Stimulated activated memory B cell treated with anti-CD40 and anti-IgM and Interleukin-4, amounts not matched to agents 10 μg/mL and 1 μg/mL and 100 μg/mL, for 72 hours (primary cell): ENCODE measurements at regions not wholly inside any gene's neighbourhood (a gene's known extent, or its start where the extent isn't known, plus 50 kb on each side); places are given as distances from the start of the nearest gene placed in this dataset.

Experiments used
- ATAC-seq: fragments of 150-1000 bp; cut with Tn5 transposase; 2 replicates; pipeline ENCODE4 v1.10.0; 2021
- H3K27ac Mint-ChIP-seq: one replicate; pipeline ENCODE4 v1.8.0; 2022; ENCODE audit warnings: mild to moderate bottlenecking, mixed read lengths
- H3K27me3 Mint-ChIP-seq: one replicate; pipeline ENCODE4 v1.8.0; 2022; ENCODE audit warnings: mixed read lengths
- H3K36me3 Mint-ChIP-seq: one replicate; pipeline ENCODE4 v1.8.0; 2022; ENCODE audit warnings: mixed read lengths
- H3K4me1 Mint-ChIP-seq: one replicate; pipeline ENCODE4 v1.8.0; 2022; ENCODE audit warnings: mixed read lengths
- H3K4me3 Mint-ChIP-seq: one replicate; pipeline ENCODE4 v1.8.0; 2022; ENCODE audit warnings: mild to moderate bottlenecking, moderate library complexity, mixed read lengths
- H3K9me3 Mint-ChIP-seq: one replicate; pipeline ENCODE4 v1.8.0; 2022; ENCODE audit warnings: mixed read lengths

DNA sequence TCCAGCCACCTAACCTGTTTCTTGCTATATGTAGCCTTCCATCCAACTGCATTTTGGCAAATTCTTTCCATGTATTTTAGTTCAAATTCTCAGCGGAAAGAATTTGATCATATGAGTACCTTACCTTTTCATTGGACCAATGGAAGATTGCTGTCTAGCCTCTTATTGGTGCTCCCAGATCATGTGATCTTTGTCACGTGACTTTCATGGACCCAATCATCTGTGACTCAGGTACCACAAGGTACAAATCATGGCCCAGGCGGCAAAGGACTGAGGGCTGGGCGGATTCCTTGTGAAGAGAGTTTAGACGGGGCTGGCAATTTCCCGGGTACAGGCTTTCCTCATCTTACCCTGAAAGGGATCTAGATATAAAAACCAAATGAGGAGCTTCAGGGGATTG lies 85.9 kb upstream of the TBX20 start:
- Mint-ChIP-seq H3K36me3 (no peaks in the 10 kb centered on the region), H3K27me3 (peaks cover 8% of the 10 kb centered on the region), H3K4me3 (no peak overlapping the region), H3K9me3 (no peaks in the 10 kb centered on the region), H3K27ac (no peak overlapping the region), H3K4me1 (no peaks in the 10 kb centered on the region)
- ATAC-seq = no peak

DNA sequence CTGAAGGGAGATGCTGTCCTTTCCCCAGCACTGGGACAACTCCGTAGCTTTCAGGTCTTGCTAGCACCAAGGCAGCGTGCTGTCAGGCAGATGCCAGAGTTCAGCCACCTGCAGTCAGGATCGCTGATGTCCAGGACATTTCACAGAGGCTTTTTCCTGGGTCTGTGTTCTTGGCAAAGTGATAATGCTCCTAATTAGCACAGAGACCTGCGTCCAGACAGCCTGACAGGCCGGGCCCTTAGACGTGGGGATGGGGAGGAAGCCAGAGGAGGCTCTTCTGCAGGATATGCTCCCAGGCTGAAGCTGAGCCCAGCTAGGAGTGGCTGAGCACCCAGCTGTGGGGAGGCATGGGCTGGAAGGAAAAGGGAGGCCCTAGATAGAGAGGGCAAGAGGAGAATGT lies 82.5 kb upstream of the TBX20 start:
- Mint-ChIP-seq H3K27me3 (peaks cover 8% of the 10 kb centered on the region), H3K4me3 (no peak overlapping the region), H3K27ac (no peak overlapping the region), H3K36me3 (no peaks in the 10 kb centered on the region), H3K9me3 (no peaks in the 10 kb centered on the region), H3K4me1 (no peaks in the 10 kb centered on the region)
- ATAC-seq = no peak

DNA sequence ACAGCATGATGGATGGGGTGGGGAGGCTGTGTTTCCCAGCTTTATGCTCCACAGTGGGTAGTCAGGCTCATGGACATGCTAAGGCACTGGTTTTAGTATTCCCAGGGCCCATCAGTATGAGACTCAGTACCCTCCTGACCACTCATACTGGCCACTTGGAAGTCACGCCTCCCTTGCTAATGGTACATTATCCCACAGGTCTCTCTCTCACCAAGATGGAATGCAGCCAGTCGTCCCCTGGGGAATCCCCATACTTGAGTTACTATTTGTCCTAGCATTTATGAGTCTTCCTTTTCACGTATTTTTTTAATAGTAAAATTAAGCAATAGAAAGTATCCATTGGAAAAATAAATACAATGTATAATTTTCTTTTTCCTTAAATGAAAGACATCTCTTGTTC lies 80.6 kb upstream of the TBX20 start:
- H3K4me1 Mint-ChIP-seq = no peaks in the 10 kb centered on the region
- no peak for ATAC-seq
- no peaks in the 10 kb centered on the region for H3K9me3 Mint-ChIP-seq
- peaks cover 8% of the 10 kb centered on the region for H3K27me3 Mint-ChIP-seq
- no peak overlapping the region for H3K4me3 Mint-ChIP-seq
- H3K36me3 Mint-ChIP-seq = no peaks in the 10 kb centered on the region
- no peak overlapping the region for H3K27ac Mint-ChIP-seq

DNA sequence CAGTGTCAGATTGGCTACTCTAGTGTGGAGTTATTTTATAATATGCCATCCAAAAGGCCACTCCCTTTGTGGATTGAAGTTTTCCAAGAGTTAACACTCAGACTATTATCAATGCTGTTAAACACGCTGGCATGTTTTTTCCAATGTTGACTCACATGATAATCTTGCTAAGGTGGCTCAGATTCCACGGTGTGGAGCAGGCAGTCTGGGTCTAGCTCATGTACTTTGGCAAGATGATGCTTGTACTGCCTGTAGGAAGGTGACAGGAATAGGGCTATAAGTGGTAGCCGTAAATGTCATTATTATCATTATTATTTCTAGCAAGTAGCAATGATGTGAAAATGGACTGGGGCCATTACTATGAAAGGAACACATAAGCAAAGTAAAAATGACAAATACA lies 79.4 kb upstream of the TBX20 start:
- H3K27ac Mint-ChIP-seq = no peak overlapping the region
- peaks cover 8% of the 10 kb centered on the region for H3K27me3 Mint-ChIP-seq
- H3K4me1 Mint-ChIP-seq = no peaks in the 10 kb centered on the region
- no peaks in the 10 kb centered on the region for H3K36me3 Mint-ChIP-seq
- ATAC-seq = no peak
- H3K4me3 Mint-ChIP-seq = no peak overlapping the region
- H3K9me3 Mint-ChIP-seq = no peaks in the 10 kb centered on the region

DNA sequence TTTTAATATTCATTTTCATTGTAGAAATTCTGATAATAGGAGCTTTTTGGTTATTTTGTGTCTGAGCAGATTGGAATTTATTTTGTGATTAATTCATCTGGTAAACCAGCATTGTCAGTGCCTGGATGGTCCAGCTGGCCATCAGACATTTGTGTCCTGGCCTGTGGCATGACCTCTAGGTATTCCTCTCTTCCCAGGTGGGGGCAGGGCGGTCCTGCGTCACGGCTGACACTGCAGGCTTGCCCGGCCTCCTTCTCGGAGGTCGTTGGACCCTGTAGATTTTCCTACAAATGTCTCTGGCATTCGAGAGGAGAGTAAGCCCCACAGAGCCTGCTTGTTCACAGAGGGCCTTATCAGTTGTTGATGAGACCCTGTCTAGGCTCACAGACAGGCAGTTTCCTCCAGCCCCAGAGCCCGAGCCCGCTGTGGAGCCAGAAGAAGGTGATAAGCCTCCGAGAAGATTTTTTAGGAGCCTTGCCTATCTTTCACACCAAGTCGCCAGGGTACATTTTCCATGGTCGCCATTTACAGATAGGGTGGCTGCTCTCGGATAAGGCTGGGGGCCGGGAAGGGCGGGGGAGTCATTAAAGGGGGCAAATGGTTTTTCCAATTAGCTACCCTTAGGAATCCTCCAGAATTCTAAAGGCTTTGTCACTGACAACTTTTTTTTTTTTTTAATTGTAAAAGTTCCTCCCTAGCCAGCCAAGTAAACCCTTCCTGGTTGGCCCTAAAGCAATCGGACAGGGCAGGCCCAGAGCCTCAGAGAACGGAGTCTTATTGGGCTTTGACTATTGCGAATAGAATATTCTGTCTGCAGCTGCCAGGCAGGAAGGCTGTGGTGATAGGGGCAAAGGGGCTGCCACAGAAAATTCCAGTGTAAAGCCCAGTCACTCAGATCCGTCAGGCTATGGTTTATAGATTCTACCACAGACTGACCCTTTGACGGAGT lies 78.1 kb upstream of the TBX20 start:
- Mint-ChIP-seq H3K27me3 (peaks cover 15% of the 10 kb centered on the region), H3K9me3 (no peaks in the 10 kb centered on the region), H3K4me1 (no peaks in the 10 kb centered on the region), H3K36me3 (no peaks in the 10 kb centered on the region), H3K27ac (no peak overlapping the region), H3K4me3 (no peak overlapping the region)
- ATAC-seq = no peak

DNA sequence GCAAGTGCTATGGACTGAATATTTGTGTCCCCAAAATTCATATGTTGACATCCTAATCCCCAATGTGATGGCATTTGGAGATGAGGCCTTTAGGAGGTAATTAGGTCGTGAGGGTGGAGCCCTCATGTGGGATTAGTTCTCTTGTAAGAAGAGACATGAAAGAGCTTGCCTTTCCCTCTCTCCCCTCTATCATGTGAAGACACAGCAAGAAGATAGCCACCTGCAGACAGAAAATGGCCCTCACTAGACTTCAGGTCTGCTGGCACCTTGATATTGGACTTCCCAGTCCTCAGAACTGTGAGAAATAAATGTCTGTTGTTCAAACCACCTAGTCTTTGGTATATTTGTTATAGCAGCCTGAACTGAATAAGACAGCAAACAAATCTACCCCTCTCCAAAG lies 75.1 kb upstream of the TBX20 start:
- H3K27me3 Mint-ChIP-seq = peaks cover 20% of the 10 kb centered on the region
- no peak for ATAC-seq
- no peaks in the 10 kb centered on the region for H3K36me3 Mint-ChIP-seq
- H3K4me1 Mint-ChIP-seq = no peaks in the 10 kb centered on the region
- no peak overlapping the region for H3K4me3 Mint-ChIP-seq
- no peaks in the 10 kb centered on the region for H3K9me3 Mint-ChIP-seq
- H3K27ac Mint-ChIP-seq = no peak overlapping the region

DNA sequence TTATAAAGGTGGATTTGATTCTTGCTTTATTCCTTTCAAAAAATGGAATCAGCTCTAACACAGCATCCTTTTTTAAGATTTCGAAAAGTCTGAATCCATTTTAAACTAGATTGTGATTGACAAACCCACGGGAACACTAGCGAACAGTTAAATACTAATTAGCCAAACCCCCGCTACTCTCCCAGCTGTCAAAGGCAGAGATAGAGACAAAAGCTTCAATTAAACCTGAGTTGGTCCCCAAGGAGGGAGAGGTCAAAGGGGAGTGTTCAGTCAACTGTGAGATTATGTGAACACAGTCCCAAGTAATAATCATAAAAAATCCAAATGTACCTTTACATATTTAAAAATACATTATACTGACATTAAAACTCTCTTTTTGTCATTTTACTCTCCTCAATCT lies 65.7 kb upstream of the TBX20 start:
- H3K36me3 Mint-ChIP-seq = no peaks in the 10 kb centered on the region

DNA sequence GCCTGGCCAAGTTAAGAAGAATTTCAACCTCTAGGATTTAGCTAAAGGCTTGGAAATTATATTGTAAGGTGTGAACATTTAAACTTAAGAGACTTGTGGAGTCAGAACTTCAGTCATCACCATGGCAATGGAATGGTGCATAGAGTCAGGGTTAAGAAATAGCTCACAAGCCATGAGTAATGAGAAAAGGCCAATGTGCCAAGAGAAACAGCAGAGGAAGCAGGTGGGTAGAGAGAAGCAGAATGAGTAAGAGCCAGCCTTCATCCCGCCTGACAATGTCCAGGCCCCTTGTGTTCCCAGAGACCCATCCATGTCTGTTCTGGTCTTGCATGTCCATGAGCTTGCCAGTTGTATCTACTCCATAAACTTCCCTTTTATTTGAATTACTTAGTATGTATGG lies 62.6 kb upstream of the TBX20 start:
- Mint-ChIP-seq H3K27me3 (peaks cover 7% of the 10 kb centered on the region), H3K4me1 (no peaks in the 10 kb centered on the region), H3K36me3 (no peaks in the 10 kb centered on the region), H3K27ac (no peak overlapping the region), H3K9me3 (no peaks in the 10 kb centered on the region), H3K4me3 (no peak overlapping the region)
- ATAC-seq = no peak

More for the DNA sequence above, 65.7 kb upstream of the TBX20 start:
- no peaks in the 10 kb centered on the region for H3K4me1 Mint-ChIP-seq
- no peak for ATAC-seq
- H3K9me3 Mint-ChIP-seq = peaks cover 3% of the 10 kb centered on the region
- H3K27ac Mint-ChIP-seq = no peak overlapping the region
- H3K27me3 Mint-ChIP-seq = peaks cover 23% of the 10 kb centered on the region
- no peak overlapping the region for H3K4me3 Mint-ChIP-seq

DNA sequence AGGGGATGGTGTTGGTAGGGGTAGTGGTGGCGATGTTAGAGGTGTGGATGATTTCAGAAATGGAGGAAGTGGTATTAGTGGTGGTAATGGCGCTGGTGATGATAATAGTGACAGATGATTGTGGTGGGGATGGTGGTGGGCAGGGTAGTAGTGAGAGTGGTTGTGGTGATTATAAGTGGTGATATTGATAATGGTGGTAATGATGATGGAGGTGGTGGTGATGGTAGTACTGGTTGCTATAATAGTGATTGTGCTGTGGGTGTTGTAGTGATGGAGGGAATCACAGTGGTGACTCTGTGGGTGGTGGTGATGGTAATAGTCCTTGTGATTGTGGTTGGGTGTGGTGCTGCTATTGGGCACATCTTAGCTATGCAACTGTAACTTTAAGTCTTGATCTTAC lies 61.6 kb upstream of the TBX20 start:
- H3K36me3 Mint-ChIP-seq = no peaks in the 10 kb centered on the region
- H3K27me3 Mint-ChIP-seq = peaks cover 7% of the 10 kb centered on the region
- ATAC-seq = no peak
- H3K9me3 Mint-ChIP-seq = no peaks in the 10 kb centered on the region
- H3K4me3 Mint-ChIP-seq = no peak overlapping the region
- no peak overlapping the region for H3K27ac Mint-ChIP-seq
- no peaks in the 10 kb centered on the region for H3K4me1 Mint-ChIP-seq

DNA sequence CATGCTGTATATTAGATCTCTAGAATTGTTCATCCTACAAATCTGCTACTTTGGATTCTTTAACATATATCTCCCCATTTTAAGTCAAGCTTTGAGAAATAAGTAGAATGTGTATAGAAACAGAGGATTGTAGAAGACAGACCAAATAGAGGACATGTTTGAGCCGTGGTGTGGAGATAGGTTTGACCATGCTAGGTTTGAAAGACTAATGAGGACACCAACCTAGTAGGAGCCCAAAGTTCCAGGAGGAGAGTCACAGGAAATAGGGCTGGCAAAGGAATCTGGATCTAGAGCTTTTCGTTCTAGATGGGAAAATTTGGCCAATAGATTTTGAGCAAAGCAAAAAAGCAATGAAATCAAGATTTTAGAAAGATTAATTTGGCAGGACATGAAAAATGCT lies 60.5 kb upstream of the TBX20 start:
- no peaks in the 10 kb centered on the region for H3K36me3 Mint-ChIP-seq
- no peaks in the 10 kb centered on the region for H3K4me1 Mint-ChIP-seq
- no peak for ATAC-seq
- H3K4me3 Mint-ChIP-seq = no peak overlapping the region
- H3K27ac Mint-ChIP-seq = no peak overlapping the region
- H3K27me3 Mint-ChIP-seq = no peaks in the 10 kb centered on the region
- H3K9me3 Mint-ChIP-seq = no peaks in the 10 kb centered on the region

DNA sequence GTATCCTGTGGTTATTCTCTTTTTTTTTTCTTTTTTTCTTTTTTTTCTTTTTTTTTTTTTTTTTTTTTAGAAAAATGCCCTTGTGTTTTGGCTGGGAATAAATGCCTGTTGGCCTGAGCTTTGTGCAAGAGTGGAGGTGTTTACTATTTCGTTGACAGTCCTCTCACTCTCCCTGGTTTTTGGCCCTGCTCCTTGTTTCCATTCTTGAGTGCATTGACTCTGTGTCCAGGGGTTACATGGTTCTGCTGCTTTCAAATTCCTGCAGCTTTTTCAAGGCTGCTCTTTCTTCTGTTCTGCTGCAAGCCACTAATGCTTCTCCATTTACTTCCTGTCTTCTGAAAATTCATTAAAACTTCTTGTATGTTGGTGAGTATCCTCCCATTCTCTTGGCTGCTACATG lies 59.7 kb upstream of the TBX20 start:
- no peak for ATAC-seq
- Mint-ChIP-seq H3K27ac (no peak overlapping the region), H3K9me3 (no peaks in the 10 kb centered on the region), H3K4me1 (no peaks in the 10 kb centered on the region), H3K27me3 (no peaks in the 10 kb centered on the region), H3K4me3 (no peak overlapping the region), H3K36me3 (no peaks in the 10 kb centered on the region)
